PC-9 (cell line): ENCODE measurements at regions not wholly inside any gene's neighbourhood (a gene's known extent, or its start where the extent isn't known, plus 50 kb on each side); places are given as distances from the start of the nearest gene placed in this dataset.

Experiments
- BruUV-seq: library from RNA; stranded (reverse); fragments of 400-500 nt; replicated peaks from 2 replicates; lab custom pipeline; 2021; lab: Mats Ljungman, UMichigan
- CTCF ChIA-PET: fragments of 300-600 bp; sonication (Branson Sonifier 250); formaldehyde crosslinking; loops from one replicate; lab custom pipeline; 2022; ENCODE audit warnings: antibody characterized with exemption; lab: Charles Lee
- POLR2A ChIA-PET: fragments of 300-600 bp; sonication (Branson Sonifier 250); formaldehyde crosslinking; loops from one replicate; lab custom pipeline; 2022; ENCODE audit warnings: antibody characterized with exemption; ENCODE audit not compliant: unreplicated experiment; lab: Charles Lee
- DNase-seq, 2 experiments: peaks; one replicate each; pipeline versions ENCODE4 v3.0.0 to v3.0.0-alpha.2; 2015 to 2022; ENCODE audit warnings: mixed read lengths in 1 of 2
- H2AFZ ChIP-seq: fragments of 200-600 bp; sonication (generic); 2 replicates; pipeline ENCODE4 v1.8.1; 2017; ENCODE audit warnings: antibody characterized with exemption
- H3F3A ChIP-seq: fragments of 200-600 bp; sonication (generic); 2 replicates; pipeline ENCODE4 v1.8.1; 2017; ENCODE audit warnings: antibody characterized with exemption, mild to moderate bottlenecking, low read depth; ENCODE audit not compliant: insufficient read depth
- H3K27ac ChIP-seq: fragments of 200-600 bp; sonication (generic); 2 replicates; pipeline ENCODE4 v1.6.1; 2016; ENCODE audit warnings: mixed run types
- H3K27me3 ChIP-seq: fragments of 200-600 bp; sonication (generic); 2 replicates; pipeline ENCODE4 v1.6.1; 2016; ENCODE audit warnings: low read depth, mixed run types; ENCODE audit not compliant: insufficient read depth
- H3K36me3 ChIP-seq: fragments of 200-600 bp; sonication (generic); 2 replicates; pipeline ENCODE4 v1.6.1; 2016; ENCODE audit warnings: low read depth, mixed run types
- H3K4me1 ChIP-seq: fragments of 200-600 bp; sonication (generic); replicated peaks from 2 replicates; pipeline ENCODE4 v1.6.1; 2016; ENCODE audit warnings: mixed run types; ENCODE audit not compliant: insufficient read depth
- H3K4me2 ChIP-seq: fragments of 200-600 bp; sonication (generic); 2 replicates; pipeline ENCODE4 v1.6.1; 2017; ENCODE audit warnings: mixed run types
- H3K4me3 ChIP-seq: fragments of 200-600 bp; sonication (generic); 2 replicates; pipeline ENCODE4 v1.6.1; 2016; ENCODE audit warnings: mixed run types
- H3K79me2 ChIP-seq: fragments of 200-600 bp; sonication (generic); 2 replicates; pipeline ENCODE4 v1.6.1; 2017; ENCODE audit warnings: low read depth, mixed run types
- H3K9me2 ChIP-seq: fragments of 200-600 bp; sonication (generic); 2 replicates; pipeline ENCODE4 v1.8.1; 2017; ENCODE audit warnings: mild to moderate bottlenecking; ENCODE audit not compliant: insufficient read depth
- H3K9me3 ChIP-seq: fragments of 200-600 bp; sonication (generic); 2 replicates; pipeline ENCODE4 v1.8.1; 2016; ENCODE audit warnings: low read depth; ENCODE audit not compliant: insufficient read depth
- H4K20me1 ChIP-seq: fragments of 200-600 bp; sonication (generic); 2 replicates; pipeline ENCODE4 v1.8.1; 2017; ENCODE audit not compliant: insufficient read depth
- CTCF ChIP-seq: fragments of 200-600 bp; sonication (generic); conservative IDR thresholded peaks from 2 replicates; pipeline ENCODE4 v1.6.1; 2017; ENCODE audit warnings: mixed run types, antibody characterized with exemption, mild to moderate bottlenecking, moderate library complexity
- EZH2 ChIP-seq: fragments of 200-600 bp; sonication (generic); IDR thresholded peaks from 2 replicates; pipeline ENCODE4 v1.8.0; 2017; ENCODE audit warnings: antibody characterized with exemption, low read depth
- intact Hi-C: fragments of 100-400 bp; cut with micrococcal nuclease; formaldehyde crosslinking; loops from one replicate; pipeline ENCODE4 v1.10.0; 2022; ENCODE audit not compliant: unreplicated experiment

GRCh38 chr3:159607856-159608255, 380.8 kb upstream of the IL12A start:
- Histone ChIP-seq H3K36me3 (no peaks in the 10 kb centered on the region), H3K79me2 (no peaks in the 10 kb centered on the region), H3K9me3 (no peaks in the 10 kb centered on the region), H3K9me2 (no peaks in the 10 kb centered on the region), H3F3A (no peaks in the 10 kb centered on the region), H4K20me1 (no peaks in the 10 kb centered on the region), H3K27ac (no peak overlapping the region), H2AFZ (no peak overlapping the region), H3K4me1 (no peaks in the 10 kb centered on the region), H3K4me2 (no peak overlapping the region), H3K27me3 (no peaks in the 10 kb centered on the region), H3K4me3 (no peak overlapping the region)
- BruUV-seq: no TSS peak
- DNase-seq: no peak
- no peak for TF ChIP-seq EZH2
- CTCF ChIA-PET: no interaction called here
- intact Hi-C loops: no loop called here
- POLR2A ChIA-PET: no interaction called here

- Histone ChIP-seq H3K79me2 (no peaks in the 10 kb centered on the region), H3F3A (no peaks in the 10 kb centered on the region), H3K4me2 (no peak overlapping the region), H3K9me3 (no peaks in the 10 kb centered on the region), H2AFZ (no peak overlapping the region), H3K4me1 (no peaks in the 10 kb centered on the region), H3K9me2 (no peaks in the 10 kb centered on the region), H4K20me1 (no peaks in the 10 kb centered on the region), H3K27ac (no peak overlapping the region), H3K36me3 (no peaks in the 10 kb centered on the region), H3K27me3 (no peaks in the 10 kb centered on the region), H3K4me3 (no peak overlapping the region)
- ChIA-PET CTCF (no interaction called here), POLR2A (no interaction called here)
- no peak for DNase-seq
- TF ChIP-seq CTCF (no peak), EZH2 (no peak)
- BruUV-seq: no TSS peak
- intact Hi-C loops: no loop called here
Measured at GRCh38 chr3:159608311-159608710, 380.3 kb upstream of the IL12A start.

- Histone ChIP-seq H3F3A (no peaks in the 10 kb centered on the region), H3K4me2 (no peak overlapping the region), H3K4me1 (no peaks in the 10 kb centered on the region), H3K4me3 (no peak overlapping the region), H3K9me3 (no peaks in the 10 kb centered on the region), H3K36me3 (no peaks in the 10 kb centered on the region), H3K27me3 (no peaks in the 10 kb centered on the region), H2AFZ (no peak overlapping the region), H3K9me2 (no peaks in the 10 kb centered on the region), H3K79me2 (no peaks in the 10 kb centered on the region), H4K20me1 (no peaks in the 10 kb centered on the region), H3K27ac (no peak overlapping the region)
- intact Hi-C loops: loop anchor here (10.0 kb wide), 1 partner anchor 345 kb away; no protein-coding TSS in a partner anchor
- no peak for DNase-seq
- BruUV-seq: no TSS peak
- TF ChIP-seq CTCF (no peak), EZH2 (no peak)
- ChIA-PET CTCF (no interaction called here), POLR2A (no interaction called here)
Measured at GRCh38 chr3:159609625-159610024, 379.0 kb upstream of the IL12A start.

- ChIA-PET CTCF (interaction anchor here (0.7 kb wide), 1 partner anchor 19 kb away, joined by 10 read pairs; no protein-coding TSS in a partner anchor), POLR2A (interaction anchor here (0.6 kb wide), 1 partner anchor 145 kb away, joined by 10 read pairs; no protein-coding TSS in a partner anchor)
- Histone ChIP-seq H2AFZ (no peak overlapping the region), H3K27me3 (no peaks in the 10 kb centered on the region), H3K27ac (no peak overlapping the region), H3K4me2 (no peak overlapping the region), H3K9me2 (no peaks in the 10 kb centered on the region), H3K4me1 (peaks cover 16% of the 10 kb centered on the region), H4K20me1 (no peaks in the 10 kb centered on the region), H3K79me2 (no peaks in the 10 kb centered on the region), H3K4me3 (no peak overlapping the region), H3F3A (peaks cover 11% of the 10 kb centered on the region), H3K36me3 (no peaks in the 10 kb centered on the region), H3K9me3 (no peaks in the 10 kb centered on the region)
- peak; percentile 43 to 69 for DNase-seq
- intact Hi-C loops: loop anchor here (1.0 to 10.0 kb wide), 6 partner anchors 116 to 390 kb away; no protein-coding TSS in a partner anchor
- no peak for TF ChIP-seq EZH2
- TF ChIP-seq CTCF: peak; percentile 80
- no TSS peak for BruUV-seq
Measured at GRCh38 chr3:159616234-159616825, 372.3 kb upstream of the IL12A start.
